Kidney tubule cell (primary cell): ENCODE measurements at regions not wholly inside any gene's neighbourhood (a gene's known extent, or its start where the extent isn't known, plus 50 kb on each side); places are given as distances from the start of the nearest gene placed in this dataset.

Experiments used
- DNase-seq: peaks from one replicate; pipeline ENCODE4 v3.0.0-alpha.2; 2018; ENCODE audit warnings: low spot score

- DNase-seq = no peak
Observed at GRCh38 chr1:193555662-193556441, 369.4 kb upstream of the B3GALT2 start.

GRCh38 chr1:193553564-193553963 is 367.2 kb upstream of the B3GALT2 start:
- DNase-seq = no peak

GRCh38 chr1:193552274-193552673 is 365.9 kb upstream of the B3GALT2 start:
- no peak for DNase-seq

GRCh38 chr1:193549081-193549480 is 362.7 kb upstream of the B3GALT2 start:
- DNase-seq = no peak

GRCh38 chr1:193545171-193545570 is 358.8 kb upstream of the B3GALT2 start:
- no peak for DNase-seq

GRCh38 chr1:193543259-193543658 is 356.8 kb upstream of the B3GALT2 start:
- DNase-seq = no peak

GRCh38 chr1:193542690-193543089 is 356.3 kb upstream of the B3GALT2 start:
- peak; percentile 30 for DNase-seq

GRCh38 chr1:193540511-193540910 is 354.1 kb upstream of the B3GALT2 start:
- DNase-seq = no peak

- DNase-seq = no peak
Observed at GRCh38 chr1:193539731-193540459, 353.5 kb upstream of the B3GALT2 start.

GRCh38 chr1:193538680-193539079 is 352.3 kb upstream of the B3GALT2 start:
- no peak for DNase-seq

GRCh38 chr1:193538003-193538354 is 351.6 kb upstream of the B3GALT2 start:
- peak; percentile 43 for DNase-seq

GRCh38 chr1:193537266-193538002 is 351.0 kb upstream of the B3GALT2 start:
- no peak for DNase-seq

- no peak for DNase-seq
Observed at GRCh38 chr1:193533853-193534252, 347.4 kb upstream of the B3GALT2 start.

- no peak for DNase-seq
Observed at GRCh38 chr1:193525917-193526710, 339.7 kb upstream of the B3GALT2 start.

GRCh38 chr1:193525411-193525810 is 339.0 kb upstream of the B3GALT2 start:
- DNase-seq = no peak

- no peak for DNase-seq
Observed at GRCh38 chr1:193524616-193525015, 338.2 kb upstream of the B3GALT2 start.

GRCh38 chr1:193524021-193524420 is 337.6 kb upstream of the B3GALT2 start:
- no peak for DNase-seq

GRCh38 chr1:193520472-193520871 is 334.1 kb upstream of the B3GALT2 start:
- peak; percentile 42 for DNase-seq

GRCh38 chr1:193519922-193520321 is 333.5 kb upstream of the B3GALT2 start:
- DNase-seq = no peak

- no peak for DNase-seq
Observed at GRCh38 chr1:193516755-193517388, 330.5 kb upstream of the B3GALT2 start.

GRCh38 chr1:193514397-193514796 is 328.0 kb upstream of the B3GALT2 start:
- DNase-seq = no peak

GRCh38 chr1:193513032-193513431 is 326.6 kb upstream of the B3GALT2 start:
- no peak for DNase-seq
